Stimulated activated CD8-positive, alpha-beta memory T cell treated with anti-CD3 and anti-CD28 coated beads, Interleukin-4, amount 100 ng/mL, for 24 hours (primary cell): ENCODE measurements at regions not wholly inside any gene's neighbourhood (a gene's known extent, or its start where the extent isn't known, plus 50 kb on each side); places are given as distances from the start of the nearest gene placed in this dataset.
"Not testable (repeated sequence)": the region's sequence is repeated elsewhere in the genome, so short reads cannot be mapped to it uniquely, and the experiment has no call there.

Experiments
- DNase-seq: peaks from one replicate; pipeline ENCODE4 v3.0.0-alpha.2; 2020; ENCODE audit warnings: low read depth

- no peak for DNase-seq
Measured at GRCh38 chr12:46572644-46573346, 200.2 kb upstream of the SLC38A2 start.

DNA sequence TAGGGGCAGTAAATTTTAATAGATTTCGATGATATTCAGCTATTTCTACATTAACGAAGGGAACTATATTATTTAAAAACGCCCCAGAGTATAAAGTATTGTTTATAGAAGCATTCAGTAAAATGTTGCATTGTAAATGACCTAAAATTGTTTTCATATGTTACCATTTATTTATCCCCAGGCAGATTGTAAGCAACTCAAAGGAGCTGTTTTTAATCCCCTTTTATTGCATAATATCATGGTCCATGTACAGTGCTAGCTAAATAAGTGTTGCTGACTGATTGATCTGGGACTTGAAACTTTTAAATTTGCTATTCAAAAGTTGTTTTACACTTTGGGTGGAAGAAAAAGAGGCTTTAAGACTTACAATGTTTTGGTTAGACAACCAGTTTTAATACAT is 199.0 kb upstream of the SLC38A2 start:
- no peak for DNase-seq

GRCh38 chr12:46569826-46570439 is 197.4 kb upstream of the SLC38A2 start:
- no peak for DNase-seq

DNA sequence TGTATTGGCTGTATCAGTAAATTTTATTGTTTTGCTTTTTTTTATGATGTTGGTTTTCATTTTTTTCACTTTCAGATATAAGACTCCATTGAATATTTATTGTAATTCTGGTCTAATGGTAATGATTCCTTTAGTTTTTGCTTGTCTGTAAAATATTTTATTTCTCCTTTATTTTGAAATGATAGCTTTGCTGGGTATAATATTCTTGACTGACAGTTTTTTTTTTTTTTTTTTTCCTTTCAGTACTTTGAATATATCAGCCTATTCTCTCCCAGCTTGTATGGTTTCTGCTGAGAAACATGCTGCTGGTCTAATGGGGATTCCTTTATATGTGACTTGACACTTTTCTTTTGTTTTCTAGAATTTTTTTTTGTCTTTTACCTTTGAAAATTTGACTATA is 195.1 kb upstream of the SLC38A2 start:
- no peak for DNase-seq

- DNase-seq: no peak
Measured at GRCh38 chr12:46562625-46563225, 190.2 kb upstream of the SLC38A2 start.

DNA sequence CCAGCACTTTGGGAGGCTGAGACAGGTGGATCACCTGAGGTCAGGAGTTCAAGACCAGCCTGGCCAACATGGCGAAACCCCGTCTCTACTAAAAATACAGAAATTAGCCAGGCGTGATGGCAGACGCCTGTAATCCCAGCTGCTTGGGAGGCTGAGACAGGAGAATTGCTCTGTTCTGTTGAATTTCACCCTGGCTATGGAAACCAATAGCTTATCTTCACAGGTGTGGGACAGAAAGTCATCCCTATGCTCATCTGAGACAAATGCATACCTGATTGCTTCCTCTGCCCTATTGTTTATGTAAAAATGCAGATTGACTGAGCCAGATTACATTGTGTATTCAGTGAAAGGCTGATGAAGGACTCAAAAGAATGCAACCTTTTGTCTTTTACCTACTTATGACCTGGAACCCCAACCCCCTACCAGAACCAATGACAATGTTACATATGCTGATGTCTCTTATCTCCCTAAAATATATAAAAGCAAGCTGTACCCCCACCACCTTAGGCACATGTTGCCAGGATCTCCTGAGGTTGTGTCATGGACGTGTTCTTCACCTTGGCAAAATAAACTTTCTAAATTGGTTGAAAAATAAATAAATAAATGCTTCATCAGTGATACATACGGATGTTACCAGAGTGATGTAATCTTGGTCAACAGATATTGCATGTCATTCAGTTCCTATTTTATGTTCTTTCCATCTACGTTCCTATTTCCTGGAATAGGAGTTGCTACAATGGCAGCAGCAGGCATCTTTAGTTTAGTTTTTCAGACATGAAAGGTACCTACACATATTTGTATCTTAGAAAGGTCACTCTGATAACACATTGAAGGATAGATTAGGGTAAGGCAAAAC is 189.4 kb upstream of the SLC38A2 start:
- DNase-seq: not testable (repeated sequence)

DNA sequence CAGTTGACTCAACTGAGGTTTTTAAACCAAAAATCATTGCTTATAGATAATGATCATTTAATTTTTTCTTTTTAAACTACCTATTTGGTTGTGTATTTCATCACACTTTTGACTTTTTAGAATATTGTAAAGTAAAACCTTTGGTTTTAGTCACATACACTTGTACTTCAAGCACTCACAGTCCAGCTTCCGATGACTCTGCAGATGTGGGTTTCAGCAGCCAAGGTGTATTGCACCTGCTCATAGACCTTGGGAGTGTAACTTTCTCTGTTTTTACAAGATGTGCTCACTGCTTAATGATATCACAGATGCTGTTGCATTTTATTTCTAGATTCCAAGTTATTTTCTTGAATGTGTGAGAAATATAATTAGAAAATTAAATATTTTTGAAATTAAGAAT is 188.3 kb upstream of the SLC38A2 start:
- DNase-seq: no peak

- no peak for DNase-seq
Measured at GRCh38 chr12:46560089-46560488, 187.5 kb upstream of the SLC38A2 start.

DNA sequence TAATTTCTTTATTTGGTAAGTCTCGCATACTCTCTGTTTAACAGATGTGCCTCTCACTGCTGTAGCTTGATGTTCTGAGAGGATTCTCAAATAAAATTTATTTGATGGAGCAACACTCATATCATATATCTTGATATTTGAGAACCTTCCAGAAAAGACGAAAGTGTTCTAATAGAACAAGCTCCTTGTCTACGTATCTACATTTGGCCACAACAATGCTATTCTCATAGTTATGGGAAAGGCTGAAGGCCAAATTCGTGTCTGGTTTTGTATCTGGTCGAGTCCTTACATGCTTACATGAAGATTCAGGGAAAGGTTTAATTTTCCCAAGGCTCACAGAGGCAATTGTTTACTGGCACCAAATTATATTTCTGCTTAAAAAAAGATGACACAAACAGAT is 186.7 kb upstream of the SLC38A2 start:
- no peak for DNase-seq

- no peak for DNase-seq
Measured at GRCh38 chr12:46558677-46559076, 186.1 kb upstream of the SLC38A2 start.

- no peak for DNase-seq
Measured at GRCh38 chr12:46557539-46558373, 185.2 kb upstream of the SLC38A2 start.

DNA sequence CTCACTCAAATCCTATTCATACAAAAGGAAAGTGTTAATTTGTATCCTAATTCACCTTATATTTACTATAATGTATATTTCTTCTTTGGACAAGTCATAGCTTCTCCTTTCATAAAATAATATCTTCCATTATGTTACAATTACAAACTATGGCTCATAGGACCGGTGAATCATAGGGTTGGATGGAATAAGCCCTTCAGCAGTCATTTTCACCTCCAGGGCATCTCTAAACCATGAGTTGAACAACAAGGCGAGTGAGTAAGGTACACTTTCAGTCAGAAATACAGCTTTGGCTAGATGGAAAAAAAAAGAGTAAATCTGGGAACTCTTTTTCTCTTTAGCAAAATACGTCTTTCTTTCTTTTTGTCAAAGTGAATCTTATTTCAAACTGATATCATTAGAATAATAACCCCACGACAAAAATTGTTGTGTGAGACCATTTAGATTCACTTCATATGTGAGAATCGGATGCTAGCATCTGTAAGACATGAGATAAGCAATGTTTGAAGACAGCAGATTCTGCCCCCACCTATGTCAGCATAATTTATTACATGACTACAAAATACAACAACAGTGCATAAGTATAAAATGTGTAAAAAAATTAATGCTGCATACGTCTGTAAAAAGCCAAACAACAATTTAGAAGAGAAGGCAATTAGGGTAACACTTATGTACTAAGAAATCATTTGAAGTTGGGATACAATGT is 184.4 kb upstream of the SLC38A2 start:
- DNase-seq: no peak

GRCh38 chr12:46556105-46556559 is 183.6 kb upstream of the SLC38A2 start:
- no peak for DNase-seq

DNA sequence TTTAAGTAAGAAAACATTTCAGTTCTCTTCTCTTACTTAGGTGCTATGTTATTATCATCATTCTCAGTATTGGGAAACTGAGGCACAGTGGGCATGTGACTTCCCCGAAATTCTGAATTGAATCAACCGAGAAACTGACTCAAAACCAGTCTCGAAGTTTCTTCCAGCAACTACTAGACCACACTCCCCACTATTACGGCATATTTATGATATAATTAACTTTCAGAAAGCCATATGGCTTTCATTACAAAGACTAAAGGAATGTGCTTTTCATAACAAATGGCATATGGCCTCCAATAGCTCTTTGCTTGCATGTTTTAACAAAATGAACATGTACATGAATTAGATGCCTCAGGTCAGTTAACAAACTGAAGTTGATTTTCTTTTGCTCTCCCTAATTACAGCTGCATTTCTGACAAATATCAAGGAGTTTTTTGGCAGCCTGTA is 182.9 kb upstream of the SLC38A2 start:
- DNase-seq: no peak

GRCh38 chr12:46554460-46554859 is 181.9 kb upstream of the SLC38A2 start:
- DNase-seq: no peak

- no peak for DNase-seq
Measured at GRCh38 chr12:46553911-46554310, 181.3 kb upstream of the SLC38A2 start.

- DNase-seq: no peak
Measured at GRCh38 chr12:46553266-46553665, 180.7 kb upstream of the SLC38A2 start.

DNA sequence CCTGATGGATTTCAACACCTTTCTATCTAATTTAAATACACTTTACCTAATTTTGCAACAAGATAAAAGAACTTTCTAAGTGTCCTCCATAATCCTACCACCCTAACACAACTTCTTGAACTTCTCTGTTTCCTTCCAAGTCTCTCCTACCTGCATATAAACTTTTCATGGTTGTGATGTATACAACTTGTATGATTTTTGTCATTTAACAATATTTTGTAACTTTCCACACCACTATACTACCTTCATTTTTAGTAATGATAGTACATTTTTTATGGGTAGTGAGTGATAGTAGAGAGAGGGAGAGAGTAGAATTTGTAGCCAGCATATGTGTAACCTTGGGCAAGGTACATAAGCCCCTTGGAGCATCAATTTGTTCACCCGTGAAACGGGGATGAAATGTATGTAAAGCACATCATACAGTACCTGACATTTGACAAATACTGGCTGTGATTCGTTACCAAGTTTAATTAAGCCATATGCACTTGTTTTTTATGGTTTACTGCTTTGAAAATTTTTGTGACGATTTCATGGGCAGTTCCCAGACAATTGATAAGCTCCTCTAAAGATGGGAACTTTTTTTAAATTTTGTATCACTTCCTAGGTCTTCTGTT is 177.8 kb upstream of the SLC38A2 start:
- no peak for DNase-seq

GRCh38 chr12:46549527-46550265 is 177.1 kb upstream of the SLC38A2 start:
- DNase-seq: peak; percentile 4

GRCh38 chr12:46548605-46549071 is 176.1 kb upstream of the SLC38A2 start:
- no peak for DNase-seq
